ENCODE measurements at regions not wholly inside any gene's neighbourhood (a gene's known extent, or its start where the extent isn't known, plus 50 kb on each side); places are given as distances from the start of the nearest gene placed in this dataset.

- H3K27ac ChIP-seq (ENCODE audit: low read depth in 2 of 2, low read length in 2 of 2), result no peak overlapping the region
- TF ChIP-seq CTCF (IDR thresholded peaks at IDR 0.05; ENCODE audit: borderline replicate concordance, extremely low read depth, insufficient read depth), result no peak
- H3K4me1 ChIP-seq (ENCODE audit: control insufficient read depth in 2 of 3, insufficient read depth in 2 of 3, low read depth in 1 of 3, low read length in 3 of 3), result no peaks in the 10 kb centered on the region
- FAIRE-seq, result no peak
- DNase-seq, result peak in 1 of 5 donors; percentile 17
- H3K36me3 ChIP-seq (ENCODE audit: control insufficient read depth in 2 of 3, insufficient read depth in 3 of 3, low read length in 3 of 3), result no peaks in the 10 kb centered on the region
- intact Hi-C loops (cut with DNase I), result no loop called here
- H3K9ac ChIP-seq (ENCODE audit: low read length in 3 of 3), result no peak overlapping the region
- H3K9me3 ChIP-seq (ENCODE audit: control insufficient read depth in 2 of 3, insufficient read depth in 1 of 3, low read length in 3 of 3), result no peaks in the 10 kb centered on the region
- H3K27me3 ChIP-seq (ENCODE audit: control insufficient read depth, insufficient read depth, low read length), result no peaks in the 10 kb centered on the region
- no peak overlapping the region for H3K4me3 ChIP-seq (ENCODE audit: low read length in 3 of 3)
Observed at GRCh38 chr2:147197754-147198483, 646.9 kb upstream of the ACVR2A start.

- FAIRE-seq (no peak), DNase-seq (peak in 1 of 5 donors; percentile 30)
- Histone ChIP-seq H3K27me3 (ENCODE audit: control insufficient read depth, insufficient read depth, low read length) (no peaks in the 10 kb centered on the region), H3K9me3 (ENCODE audit: control insufficient read depth in 2 of 3, insufficient read depth in 1 of 3, low read length in 3 of 3) (peaks cover 0 to 6% (median 0%) of the 10 kb centered on the region in 3 donors), H3K4me3 (ENCODE audit: low read length in 3 of 3) (no peak overlapping the region), H3K4me1 (ENCODE audit: control insufficient read depth in 2 of 3, insufficient read depth in 2 of 3, low read depth in 1 of 3, low read length in 3 of 3) (no peaks in the 10 kb centered on the region), H3K27ac (ENCODE audit: low read depth in 2 of 2, low read length in 2 of 2) (no peak overlapping the region), H3K9ac (ENCODE audit: low read length in 3 of 3) (no peak overlapping the region), H3K36me3 (ENCODE audit: control insufficient read depth in 2 of 3, insufficient read depth in 3 of 3, low read length in 3 of 3) (no peaks in the 10 kb centered on the region)
- TF ChIP-seq CTCF (IDR thresholded peaks at IDR 0.05; ENCODE audit: borderline replicate concordance, extremely low read depth, insufficient read depth), result no peak
- intact Hi-C loops (cut with DNase I), result no loop called here
Observed at GRCh38 chr2:147182260-147182659, 662.6 kb upstream of the ACVR2A start.

- H3K4me1 ChIP-seq (ENCODE audit: control insufficient read depth in 2 of 3, insufficient read depth in 2 of 3, low read depth in 1 of 3, low read length in 3 of 3), result no peaks in the 10 kb centered on the region
- H3K9me3 ChIP-seq (ENCODE audit: control insufficient read depth in 2 of 3, insufficient read depth in 1 of 3, low read length in 3 of 3), result peaks cover 0 to 6% (median 0%) of the 10 kb centered on the region in 3 donors
- DNase-seq (no peak), FAIRE-seq (no peak)
- TF ChIP-seq CTCF (IDR thresholded peaks at IDR 0.05; ENCODE audit: borderline replicate concordance, extremely low read depth, insufficient read depth), result no peak
- no peak overlapping the region for H3K9ac ChIP-seq (ENCODE audit: low read length in 3 of 3)
- H3K27me3 ChIP-seq (ENCODE audit: control insufficient read depth, insufficient read depth, low read length), result no peaks in the 10 kb centered on the region
- H3K4me3 ChIP-seq (ENCODE audit: low read length in 3 of 3), result no peak overlapping the region
- H3K27ac ChIP-seq (ENCODE audit: low read depth in 2 of 2, low read length in 2 of 2), result no peak overlapping the region
- intact Hi-C loops (cut with DNase I), result no loop called here
- H3K36me3 ChIP-seq (ENCODE audit: control insufficient read depth in 2 of 3, insufficient read depth in 3 of 3, low read length in 3 of 3), result no peaks in the 10 kb centered on the region
Observed at GRCh38 chr2:147181351-147182029, 663.3 kb upstream of the ACVR2A start.

Data from kidney (tissue), 13 donors.